SK-N-MC (cell line): ENCODE measurements at regions not wholly inside any gene's neighbourhood (a gene's known extent, or its start where the extent isn't known, plus 50 kb on each side); places are given as distances from the start of the nearest gene placed in this dataset.
"Not testable (repeated sequence)": the region's sequence is repeated elsewhere in the genome, so short reads cannot be mapped to it uniquely, and the experiment has no call there.

Experiments
- DNase-seq: peaks from one replicate; pipeline ENCODE4 v3.0.0-alpha.2; 2011; ENCODE audit warnings: low read depth, low spot score
- H3K27ac ChIP-seq: fragments of 200-600 bp; sonication (generic); 2 replicates; pipeline ENCODE4 v1.5.1; 2016; ENCODE audit warnings: mixed run types
- H3K36me3 ChIP-seq: fragments of 200-600 bp; sonication (generic); 2 replicates; pipeline ENCODE4 v1.6.1; 2017; ENCODE audit warnings: antibody characterized with exemption, low read length, mixed read lengths; ENCODE audit not compliant: insufficient read depth
- H3K4me3 ChIP-seq: fragments of 200-600 bp; sonication (generic); 2 replicates; pipeline ENCODE4 v1.5.1; 2016
- H3K9ac ChIP-seq: fragments of 200-600 bp; sonication (generic); 2 replicates; pipeline ENCODE4 v1.8.0; 2017; ENCODE audit warnings: mixed run types, mixed read lengths; ENCODE audit not compliant: insufficient read length
- H3K9me3 ChIP-seq: fragments of 200-600 bp; sonication (generic); 2 replicates; pipeline ENCODE4 v1.6.1; 2017; ENCODE audit warnings: low read depth, mild to moderate bottlenecking, antibody characterized with exemption, low read length, moderate library complexity, mixed read lengths
- EZH2 ChIP-seq: fragments of 200-600 bp; sonication (generic); IDR thresholded peaks from one replicate; pipeline ENCODE4 v1.6.1; 2017; ENCODE audit warnings: antibody characterized with exemption
- FOXP2 ChIP-seq: optimal IDR thresholded peaks from 2 replicates; pipeline ENCODE3; 2011; ENCODE audit warnings: mild to moderate bottlenecking, moderate library complexity; ENCODE audit not compliant: insufficient read depth; ENCODE audit errors: extremely low read length, control extremely low read depth
- POLR2AphosphoS5 ChIP-seq: IDR thresholded peaks from 2 replicates; pipeline ENCODE4 v1.6.1; 2012; ENCODE audit warnings: mild to moderate bottlenecking, low read depth, low read length, borderline replicate concordance

DNA sequence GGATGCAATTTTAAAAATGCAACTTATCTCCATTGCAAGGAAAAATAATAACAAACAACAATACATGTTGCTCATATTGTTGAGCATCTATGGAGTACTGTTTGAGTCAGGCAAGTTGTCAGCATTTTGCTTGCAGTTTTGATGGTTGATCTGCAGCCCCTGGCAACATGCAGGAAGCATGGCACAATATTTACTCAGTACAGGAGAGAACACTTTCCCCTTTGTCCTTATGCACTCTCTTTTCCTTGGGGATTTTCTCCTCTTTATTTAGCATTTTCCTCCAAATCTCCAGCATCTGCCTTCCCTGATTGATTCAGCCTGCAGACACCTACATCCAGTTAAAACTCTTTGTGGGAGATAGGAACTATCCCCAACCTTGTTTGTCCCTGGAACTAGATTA lies 620.5 kb upstream of the LRRN3 start:
- no peak overlapping the region for H3K27ac ChIP-seq
- no peak overlapping the region for H3K4me3 ChIP-seq
- no peaks in the 10 kb centered on the region for H3K9me3 ChIP-seq
- TF ChIP-seq FOXP2 (no peak), EZH2 (no peak), POLR2AphosphoS5 (no peak)
- H3K36me3 ChIP-seq: no peaks in the 10 kb centered on the region
- no peak for DNase-seq
- H3K9ac ChIP-seq: no peak overlapping the region

- not testable (repeated sequence) for DNase-seq, H3K9ac ChIP-seq, H3K4me3 ChIP-seq, H3K9me3 ChIP-seq, H3K36me3 ChIP-seq, H3K27ac ChIP-seq
Measured at GRCh38 chr7:110472419-110472818, 618.5 kb upstream of the LRRN3 start.

- no peak overlapping the region for H3K9ac ChIP-seq
- no peaks in the 10 kb centered on the region for H3K36me3 ChIP-seq
- TF ChIP-seq EZH2 (no peak), POLR2AphosphoS5 (no peak), FOXP2 (no peak)
- no peak overlapping the region for H3K4me3 ChIP-seq
- no peak overlapping the region for H3K27ac ChIP-seq
- H3K9me3 ChIP-seq: no peaks in the 10 kb centered on the region
- DNase-seq: no peak
Measured at GRCh38 chr7:110480964-110481363, 610.0 kb upstream of the LRRN3 start.

GRCh38 chr7:110483553-110483952 lies 607.4 kb upstream of the LRRN3 start:
- Histone ChIP-seq H3K27ac (no peak overlapping the region), H3K9ac (no peak overlapping the region), H3K9me3 (no peaks in the 10 kb centered on the region), H3K4me3 (no peak overlapping the region), H3K36me3 (no peaks in the 10 kb centered on the region)
- TF ChIP-seq FOXP2 (no peak), EZH2 (no peak), POLR2AphosphoS5 (no peak)
- DNase-seq: no peak

- Histone ChIP-seq H3K9ac (no peak overlapping the region), H3K36me3 (no peaks in the 10 kb centered on the region), H3K9me3 (no peaks in the 10 kb centered on the region), H3K27ac (no peak overlapping the region), H3K4me3 (no peak overlapping the region)
- no peak for DNase-seq
- TF ChIP-seq FOXP2: no peak
- TF ChIP-seq EZH2: no peak
- no peak for TF ChIP-seq POLR2AphosphoS5
Measured at GRCh38 chr7:110484356-110484755, 606.6 kb upstream of the LRRN3 start.

GRCh38 chr7:110486549-110486948 lies 604.4 kb upstream of the LRRN3 start:
- DNase-seq: no peak
- TF ChIP-seq POLR2AphosphoS5 (no peak), EZH2 (no peak), FOXP2 (no peak)
- H3K27ac ChIP-seq: no peak overlapping the region
- no peak overlapping the region for H3K4me3 ChIP-seq
- H3K36me3 ChIP-seq: no peaks in the 10 kb centered on the region
- no peak overlapping the region for H3K9ac ChIP-seq
- no peaks in the 10 kb centered on the region for H3K9me3 ChIP-seq

DNA sequence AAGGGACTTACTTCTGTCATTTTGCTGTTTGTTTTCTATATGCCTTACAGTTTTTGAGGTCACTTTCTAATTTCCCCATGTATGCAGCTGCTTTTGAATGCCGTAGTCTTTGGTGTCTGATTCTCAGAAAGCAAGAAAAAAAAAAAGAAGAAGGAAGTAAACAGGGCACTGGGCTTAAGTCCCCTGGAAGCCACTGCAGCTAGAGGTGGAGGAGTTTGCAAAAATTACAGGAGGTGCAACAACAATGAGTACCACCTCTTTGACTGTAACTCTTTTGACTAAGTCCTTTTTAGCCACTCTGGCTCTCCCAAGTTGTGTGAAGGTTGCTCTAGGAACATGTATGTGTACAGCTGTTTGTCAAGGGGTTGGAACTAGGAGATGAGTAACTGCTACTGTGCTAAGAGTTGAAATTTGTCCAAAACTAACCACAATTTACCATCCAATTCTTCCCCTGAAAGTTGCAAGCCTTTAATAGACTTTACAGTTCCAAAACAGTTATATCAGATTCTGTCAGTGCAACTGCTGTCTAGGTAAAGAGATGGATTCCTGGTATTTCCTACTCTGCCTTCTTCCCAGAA lies 588.0 kb upstream of the LRRN3 start:
- DNase-seq: no peak
- Histone ChIP-seq H3K4me3 (no peak overlapping the region), H3K9ac (no peak overlapping the region), H3K36me3 (no peaks in the 10 kb centered on the region), H3K9me3 (no peaks in the 10 kb centered on the region), H3K27ac (no peak overlapping the region)
- TF ChIP-seq POLR2AphosphoS5: no peak
- TF ChIP-seq EZH2: no peak
- no peak for TF ChIP-seq FOXP2

GRCh38 chr7:110507369-110507768 lies 583.6 kb upstream of the LRRN3 start:
- no peaks in the 10 kb centered on the region for H3K36me3 ChIP-seq
- TF ChIP-seq FOXP2: no peak
- TF ChIP-seq EZH2: no peak
- no peak overlapping the region for H3K27ac ChIP-seq
- no peak for DNase-seq
- no peaks in the 10 kb centered on the region for H3K9me3 ChIP-seq
- no peak overlapping the region for H3K9ac ChIP-seq
- H3K4me3 ChIP-seq: no peak overlapping the region

GRCh38 chr7:110507832-110508231 lies 583.1 kb upstream of the LRRN3 start:
- Histone ChIP-seq H3K9ac (no peak overlapping the region), H3K4me3 (no peak overlapping the region), H3K9me3 (no peaks in the 10 kb centered on the region), H3K27ac (no peak overlapping the region), H3K36me3 (no peaks in the 10 kb centered on the region)
- TF ChIP-seq FOXP2 (no peak), POLR2AphosphoS5 (no peak)
- DNase-seq: no peak

GRCh38 chr7:110514975-110515551 lies 575.9 kb upstream of the LRRN3 start:
- not testable (repeated sequence) for H3K9me3 ChIP-seq, H3K27ac ChIP-seq, DNase-seq

More at GRCh38 chr7:110514975-110515551, 575.9 kb upstream of the LRRN3 start:
- not testable (repeated sequence) for H3K9ac ChIP-seq, H3K4me3 ChIP-seq, H3K36me3 ChIP-seq
